ENCODE measurements at regions not wholly inside any gene's neighbourhood (a gene's known extent, or its start where the extent isn't known, plus 50 kb on each side); places are given as distances from the start of the nearest gene placed in this dataset.

- TF ChIP-seq, protein P1, sequence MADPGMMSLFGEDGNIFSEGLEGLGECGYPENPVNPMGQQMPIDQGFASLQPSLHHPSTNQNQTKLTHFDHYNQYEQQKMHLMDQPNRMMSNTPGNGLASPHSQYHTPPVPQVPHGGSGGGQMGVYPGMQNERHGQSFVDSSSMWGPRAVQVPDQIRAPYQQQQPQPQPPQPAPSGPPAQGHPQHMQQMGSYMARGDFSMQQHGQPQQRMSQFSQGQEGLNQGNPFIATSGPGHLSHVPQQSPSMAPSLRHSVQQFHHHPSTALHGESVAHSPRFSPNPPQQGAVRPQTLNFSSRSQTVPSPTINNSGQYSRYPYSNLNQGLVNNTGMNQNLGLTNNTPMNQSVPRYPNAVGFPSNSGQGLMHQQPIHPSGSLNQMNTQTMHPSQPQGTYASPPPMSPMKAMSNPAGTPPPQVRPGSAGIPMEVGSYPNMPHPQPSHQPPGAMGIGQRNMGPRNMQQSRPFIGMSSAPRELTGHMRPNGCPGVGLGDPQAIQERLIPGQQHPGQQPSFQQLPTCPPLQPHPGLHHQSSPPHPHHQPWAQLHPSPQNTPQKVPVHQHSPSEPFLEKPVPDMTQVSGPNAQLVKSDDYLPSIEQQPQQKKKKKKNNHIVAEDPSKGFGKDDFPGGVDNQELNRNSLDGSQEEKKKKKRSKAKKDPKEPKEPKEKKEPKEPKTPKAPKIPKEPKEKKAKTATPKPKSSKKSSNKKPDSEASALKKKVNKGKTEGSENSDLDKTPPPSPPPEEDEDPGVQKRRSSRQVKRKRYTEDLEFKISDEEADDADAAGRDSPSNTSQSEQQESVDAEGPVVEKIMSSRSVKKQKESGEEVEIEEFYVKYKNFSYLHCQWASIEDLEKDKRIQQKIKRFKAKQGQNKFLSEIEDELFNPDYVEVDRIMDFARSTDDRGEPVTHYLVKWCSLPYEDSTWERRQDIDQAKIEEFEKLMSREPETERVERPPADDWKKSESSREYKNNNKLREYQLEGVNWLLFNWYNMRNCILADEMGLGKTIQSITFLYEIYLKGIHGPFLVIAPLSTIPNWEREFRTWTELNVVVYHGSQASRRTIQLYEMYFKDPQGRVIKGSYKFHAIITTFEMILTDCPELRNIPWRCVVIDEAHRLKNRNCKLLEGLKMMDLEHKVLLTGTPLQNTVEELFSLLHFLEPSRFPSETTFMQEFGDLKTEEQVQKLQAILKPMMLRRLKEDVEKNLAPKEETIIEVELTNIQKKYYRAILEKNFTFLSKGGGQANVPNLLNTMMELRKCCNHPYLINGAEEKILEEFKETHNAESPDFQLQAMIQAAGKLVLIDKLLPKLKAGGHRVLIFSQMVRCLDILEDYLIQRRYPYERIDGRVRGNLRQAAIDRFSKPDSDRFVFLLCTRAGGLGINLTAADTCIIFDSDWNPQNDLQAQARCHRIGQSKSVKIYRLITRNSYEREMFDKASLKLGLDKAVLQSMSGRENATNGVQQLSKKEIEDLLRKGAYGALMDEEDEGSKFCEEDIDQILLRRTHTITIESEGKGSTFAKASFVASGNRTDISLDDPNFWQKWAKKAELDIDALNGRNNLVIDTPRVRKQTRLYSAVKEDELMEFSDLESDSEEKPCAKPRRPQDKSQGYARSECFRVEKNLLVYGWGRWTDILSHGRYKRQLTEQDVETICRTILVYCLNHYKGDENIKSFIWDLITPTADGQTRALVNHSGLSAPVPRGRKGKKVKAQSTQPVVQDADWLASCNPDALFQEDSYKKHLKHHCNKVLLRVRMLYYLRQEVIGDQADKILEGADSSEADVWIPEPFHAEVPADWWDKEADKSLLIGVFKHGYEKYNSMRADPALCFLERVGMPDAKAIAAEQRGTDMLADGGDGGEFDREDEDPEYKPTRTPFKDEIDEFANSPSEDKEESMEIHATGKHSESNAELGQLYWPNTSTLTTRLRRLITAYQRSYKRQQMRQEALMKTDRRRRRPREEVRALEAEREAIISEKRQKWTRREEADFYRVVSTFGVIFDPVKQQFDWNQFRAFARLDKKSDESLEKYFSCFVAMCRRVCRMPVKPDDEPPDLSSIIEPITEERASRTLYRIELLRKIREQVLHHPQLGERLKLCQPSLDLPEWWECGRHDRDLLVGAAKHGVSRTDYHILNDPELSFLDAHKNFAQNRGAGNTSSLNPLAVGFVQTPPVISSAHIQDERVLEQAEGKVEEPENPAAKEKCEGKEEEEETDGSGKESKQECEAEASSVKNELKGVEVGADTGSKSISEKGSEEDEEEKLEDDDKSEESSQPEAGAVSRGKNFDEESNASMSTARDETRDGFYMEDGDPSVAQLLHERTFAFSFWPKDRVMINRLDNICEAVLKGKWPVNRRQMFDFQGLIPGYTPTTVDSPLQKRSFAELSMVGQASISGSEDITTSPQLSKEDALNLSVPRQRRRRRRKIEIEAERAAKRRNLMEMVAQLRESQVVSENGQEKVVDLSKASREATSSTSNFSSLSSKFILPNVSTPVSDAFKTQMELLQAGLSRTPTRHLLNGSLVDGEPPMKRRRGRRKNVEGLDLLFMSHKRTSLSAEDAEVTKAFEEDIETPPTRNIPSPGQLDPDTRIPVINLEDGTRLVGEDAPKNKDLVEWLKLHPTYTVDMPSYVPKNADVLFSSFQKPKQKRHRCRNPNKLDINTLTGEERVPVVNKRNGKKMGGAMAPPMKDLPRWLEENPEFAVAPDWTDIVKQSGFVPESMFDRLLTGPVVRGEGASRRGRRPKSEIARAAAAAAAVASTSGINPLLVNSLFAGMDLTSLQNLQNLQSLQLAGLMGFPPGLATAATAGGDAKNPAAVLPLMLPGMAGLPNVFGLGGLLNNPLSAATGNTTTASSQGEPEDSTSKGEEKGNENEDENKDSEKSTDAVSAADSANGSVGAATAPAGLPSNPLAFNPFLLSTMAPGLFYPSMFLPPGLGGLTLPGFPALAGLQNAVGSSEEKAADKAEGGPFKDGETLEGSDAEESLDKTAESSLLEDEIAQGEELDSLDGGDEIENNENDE (IDR thresholded peaks at IDR 0.05; ENCODE audit: insufficient replicate concordance, low read length) = no peak
- no peak for TF ChIP-seq ZNF274 (IDR thresholded peaks at IDR 0.05; ENCODE audit: borderline replicate concordance, extremely low read depth, low read length)
- no peak for TF ChIP-seq NANOG (IDR thresholded peaks at IDR 0.05; ENCODE audit: insufficient read depth, low read depth, low read length, poor library complexity, severe bottlenecking)
- no peak for TF ChIP-seq MAFK (IDR thresholded peaks at IDR 0.05; ENCODE audit: low read depth, low read length)
- no peak for TF ChIP-seq KDM5A (IDR thresholded peaks at IDR 0.05; ENCODE audit: low read length)
- TF ChIP-seq SIN3A (conservative IDR thresholded peaks at IDR 0.05 in 1 of 2, IDR thresholded peaks at IDR 0.05 in 1 of 2; ENCODE audit: low read depth in 1 of 2, low read length in 2 of 2) = no peak
- no peak for TF ChIP-seq CEBPB (IDR thresholded peaks at IDR 0.05; ENCODE audit: low read depth, low read length)
- TF ChIP-seq ASH2L (IDR thresholded peaks at IDR 0.05; ENCODE audit: low read length) = no peak
- TF ChIP-seq RNF2 (IDR thresholded peaks at IDR 0.05; ENCODE audit: borderline replicate concordance, low read depth, low read length, missing control alignments, poor library complexity, severe bottlenecking) = no peak
- no peak for TF ChIP-seq KDM4A (IDR thresholded peaks at IDR 0.05; ENCODE audit: low read depth, low read length, severe bottlenecking)
- no peak for TF ChIP-seq CHD1 (IDR thresholded peaks at IDR 0.05; ENCODE audit: low read depth, low read length)
- TF ChIP-seq SIRT6 (IDR thresholded peaks at IDR 0.05; ENCODE audit: low read length) = no peak
These were observed 279.7 kb upstream of the FSTL5 start (continued) for GRCh38 chr4:162443510-162443909.

Data from H1 (cell line).